GM23248 (cell line): ENCODE measurements at regions not wholly inside any gene's neighbourhood (a gene's known extent, or its start where the extent isn't known, plus 50 kb on each side); places are given as distances from the start of the nearest gene placed in this dataset.

ENCODE experiments used
- EZH2 ChIP-seq: fragments of 200-600 bp; sonication (generic); IDR thresholded peaks from 2 replicates; pipeline ENCODE4 v1.6.1; 2018; ENCODE audit warnings: antibody characterized with exemption, mild to moderate bottlenecking; ENCODE audit not compliant: insufficient read depth, poor library complexity, severe bottlenecking
- EZH2phosphoT487 ChIP-seq: fragments of 200-600 bp; sonication (generic); IDR thresholded peaks from 2 replicates; pipeline ENCODE4 v1.6.1; 2018; ENCODE audit warnings: antibody characterized with exemption, moderate library complexity, mild to moderate bottlenecking, low read depth; ENCODE audit not compliant: insufficient read depth

GRCh38 chr2:21257621-21258020, 133.9 kb downstream of the TDRD15 start:
- TF ChIP-seq EZH2 (no peak), EZH2phosphoT487 (no peak)
